PC-3 (cell line): ENCODE measurements at regions not wholly inside any gene's neighbourhood (a gene's known extent, or its start where the extent isn't known, plus 50 kb on each side); places are given as distances from the start of the nearest gene placed in this dataset.

Experiments
- ATAC-seq: fragments of 200-7000 bp; cut with Tn5 transposase; 2 replicates; pipeline ENCODE4 v1.9.1; 2020; ENCODE audit warnings: mild to moderate bottlenecking, moderate library complexity
- BruUV-seq: library from RNA; stranded (reverse); fragments of 400-500 nt; replicated peaks from 2 replicates; lab custom pipeline; 2021; lab: Mats Ljungman, UMichigan
- CTCF ChIA-PET: fragments of 300-600 bp; sonication (Branson Sonifier 250); formaldehyde crosslinking; loops from one replicate; lab custom pipeline; 2022; ENCODE audit warnings: antibody characterized with exemption; lab: Charles Lee
- POLR2A ChIA-PET: fragments of 300-600 bp; sonication (Branson Sonifier 250); formaldehyde crosslinking; loops from one replicate; lab custom pipeline; 2022; ENCODE audit warnings: antibody characterized with exemption; ENCODE audit not compliant: unreplicated experiment; lab: Charles Lee
- DNase-seq: peaks from one replicate; pipeline ENCODE4 v3.0.0-alpha.2; 2015
- H2AFZ ChIP-seq: fragments of 300-600 bp; sonication (generic); 2 replicates; pipeline ENCODE4 v1.6.0; 2016; ENCODE audit warnings: antibody characterized with exemption, low read length
- H3F3A ChIP-seq: fragments of 300-600 bp; sonication (generic); one replicate; pipeline ENCODE4 v1.6.0; 2017; ENCODE audit warnings: antibody characterized with exemption, low read length, control low read depth, mild to moderate bottlenecking; ENCODE audit not compliant: unreplicated experiment
- H3K27ac ChIP-seq: fragments of 300-600 bp; sonication (generic); 2 replicates; pipeline ENCODE4 v1.5.1; 2016; ENCODE audit warnings: mild to moderate bottlenecking, low read length
- H3K27me3 ChIP-seq: fragments of 300-600 bp; sonication (generic); 2 replicates; pipeline ENCODE4 v1.6.1; 2016; ENCODE audit warnings: low read length, mixed read lengths
- H3K36me3 ChIP-seq: fragments of 300-600 bp; sonication (generic); 2 replicates; pipeline ENCODE4 v1.6.1; 2016; ENCODE audit warnings: low read depth, mixed run types, low read length, mixed read lengths
- H3K4me1 ChIP-seq: fragments of 300-600 bp; sonication (generic); 2 replicates; pipeline ENCODE4 v1.5.1; 2016; ENCODE audit warnings: low read length; ENCODE audit not compliant: insufficient read depth
- H3K4me2 ChIP-seq: fragments of 300-600 bp; sonication (generic); 2 replicates; pipeline ENCODE4 v1.6.0; 2016; ENCODE audit warnings: low read length
- H3K4me3 ChIP-seq: fragments of 300-600 bp; sonication (generic); 2 replicates; pipeline ENCODE4 v1.5.1; 2016; ENCODE audit warnings: mild to moderate bottlenecking, low read length, mixed read lengths
- H3K79me2 ChIP-seq: fragments of 300-600 bp; sonication (generic); 2 replicates; pipeline ENCODE4 v1.6.1; 2017; ENCODE audit warnings: low read length, mixed read lengths
- H3K9ac ChIP-seq: fragments of 300-600 bp; sonication (generic); 2 replicates; pipeline ENCODE4 v1.6.0; 2016; ENCODE audit warnings: mild to moderate bottlenecking, low read length
- H3K9me2 ChIP-seq: fragments of 300-600 bp; sonication (generic); replicated peaks from 2 replicates; pipeline ENCODE4 v1.6.1; 2016; ENCODE audit warnings: mixed run types, low read length, mixed read lengths
- H3K9me3 ChIP-seq: fragments of 300-600 bp; sonication (generic); 2 replicates; pipeline ENCODE4 v1.6.1; 2016; ENCODE audit warnings: low read length, mixed read lengths
- H4K20me1 ChIP-seq: fragments of 300-600 bp; sonication (generic); 2 replicates; pipeline ENCODE4 v1.6.1; 2016; ENCODE audit warnings: low read length, mixed read lengths
- CTCF ChIP-seq: fragments of 300-600 bp; sonication (generic); conservative IDR thresholded peaks from 2 replicates; pipeline ENCODE4 v1.5.1; 2017; ENCODE audit warnings: antibody characterized with exemption, low read depth, mild to moderate bottlenecking, low read length
- EZH2 ChIP-seq: fragments of 300-600 bp; sonication (generic); IDR thresholded peaks from one replicate; pipeline ENCODE4 v1.6.1; 2017; ENCODE audit warnings: antibody characterized with exemption, mild to moderate bottlenecking, low read length; ENCODE audit not compliant: unreplicated experiment
- EZH2phosphoT487 ChIP-seq: fragments of 300-600 bp; sonication (generic); IDR thresholded peaks from 2 replicates; pipeline ENCODE4 v1.6.1; 2018; ENCODE audit warnings: mild to moderate bottlenecking, antibody characterized with exemption, low read length, borderline replicate concordance
- intact Hi-C: fragments of 100-400 bp; cut with micrococcal nuclease; formaldehyde crosslinking; loops from 2 replicates; pipeline ENCODE4 v1.9.0; 2023

- intact Hi-C loops, result no loop called here
- ATAC-seq, result no peak
- Histone ChIP-seq H2AFZ (no peak overlapping the region), H3K27me3 (no peaks in the 10 kb centered on the region), H3K4me2 (no peak overlapping the region), H3K79me2 (no peaks in the 10 kb centered on the region), H3K9ac (no peak overlapping the region), H3F3A (no peaks in the 10 kb centered on the region), H3K36me3 (no peaks in the 10 kb centered on the region), H3K4me1 (peaks cover 18% of the 10 kb centered on the region), H3K4me3 (no peak overlapping the region), H3K9me3 (no peaks in the 10 kb centered on the region), H3K27ac (no peak overlapping the region), H3K9me2 (no peaks in the 10 kb centered on the region), H4K20me1 (no peaks in the 10 kb centered on the region)
- no peak for DNase-seq
- POLR2A ChIA-PET, result no interaction called here
- no TSS peak for BruUV-seq
- TF ChIP-seq EZH2phosphoT487, result no peak
- no peak for TF ChIP-seq CTCF
- no peak for TF ChIP-seq EZH2
- CTCF ChIA-PET, result no interaction called here
Observed at GRCh38 chr5:56740868-56741267, 74.5 kb upstream of the MAP3K1 start.

GRCh38 chr5:56739990-56740389 is 75.4 kb upstream of the MAP3K1 start:
- H3K27me3 ChIP-seq, result no peaks in the 10 kb centered on the region
- no peak overlapping the region for H3K4me2 ChIP-seq
- no peak overlapping the region for H2AFZ ChIP-seq
- H3K79me2 ChIP-seq, result no peaks in the 10 kb centered on the region
- POLR2A ChIA-PET, result no interaction called here
- ATAC-seq (no peak), DNase-seq (no peak)
- H3F3A ChIP-seq, result no peaks in the 10 kb centered on the region
- no peaks in the 10 kb centered on the region for H3K36me3 ChIP-seq
- H3K4me1 ChIP-seq, result peaks cover 18% of the 10 kb centered on the region
- H3K9me2 ChIP-seq, result no peaks in the 10 kb centered on the region
- no peak for TF ChIP-seq EZH2
- no peaks in the 10 kb centered on the region for H4K20me1 ChIP-seq
- no TSS peak for BruUV-seq
- CTCF ChIA-PET, result no interaction called here
- H3K4me3 ChIP-seq, result no peak overlapping the region
- H3K9ac ChIP-seq, result no peak overlapping the region
- no peaks in the 10 kb centered on the region for H3K9me3 ChIP-seq
- no peak overlapping the region for H3K27ac ChIP-seq
- intact Hi-C loops, result no loop called here

GRCh38 chr5:56737951-56738606 is 77.3 kb upstream of the MAP3K1 start:
- Histone ChIP-seq H3K4me1 (peaks cover 27% of the 10 kb centered on the region), H2AFZ (no peak overlapping the region), H3K27me3 (no peaks in the 10 kb centered on the region), H4K20me1 (no peaks in the 10 kb centered on the region), H3K9ac (no peak overlapping the region), H3K79me2 (no peaks in the 10 kb centered on the region), H3K4me2 (no peak overlapping the region; the same call in 1 of the 2 replicates), H3F3A (no peaks in the 10 kb centered on the region), H3K27ac (no peak overlapping the region), H3K4me3 (no peak overlapping the region), H3K36me3 (no peaks in the 10 kb centered on the region), H3K9me3 (no peaks in the 10 kb centered on the region), H3K9me2 (no peaks in the 10 kb centered on the region)
- ChIA-PET CTCF (no interaction called here), POLR2A (no interaction called here)
- DNase-seq, result peak; percentile 35
- ATAC-seq, result no peak
- no peak for TF ChIP-seq EZH2
- no peak for TF ChIP-seq CTCF
- no peak for TF ChIP-seq EZH2phosphoT487
- BruUV-seq, result no TSS peak
- intact Hi-C loops, result no loop called here
